GM23248 (cell line): ENCODE measurements at regions not wholly inside any gene's neighbourhood (a gene's known extent, or its start where the extent isn't known, plus 50 kb on each side); places are given as distances from the start of the nearest gene placed in this dataset.

Experiments
- DNase-seq: peaks from one replicate; pipeline ENCODE4 v3.0.0-alpha.2; 2015
- H2AFZ ChIP-seq: fragments of 200-600 bp; sonication (generic); 2 replicates; pipeline ENCODE4 v1.6.1; 2016; ENCODE audit warnings: antibody characterized with exemption
- H3F3A ChIP-seq: fragments of 200-600 bp; sonication (generic); 2 replicates; pipeline ENCODE4 v1.6.1; 2016; ENCODE audit warnings: mild to moderate bottlenecking, antibody characterized with exemption, mixed run types; ENCODE audit not compliant: insufficient read depth
- H3K27ac ChIP-seq: fragments of 200-600 bp; sonication (generic); 2 replicates; pipeline ENCODE4 v1.5.1; 2016; ENCODE audit warnings: mild to moderate bottlenecking
- H3K27me3 ChIP-seq: fragments of 200-600 bp; sonication (generic); replicated peaks from 2 replicates; pipeline ENCODE4 v1.6.1; 2016; ENCODE audit warnings: mild to moderate bottlenecking; ENCODE audit not compliant: insufficient read depth
- H3K36me3 ChIP-seq: fragments of 200-600 bp; sonication (generic); 2 replicates; pipeline ENCODE4 v1.6.1; 2016; ENCODE audit warnings: low read depth, mild to moderate bottlenecking
- H3K4me1 ChIP-seq: fragments of 200-600 bp; sonication (generic); 2 replicates; pipeline ENCODE4 v1.6.1; 2016; ENCODE audit warnings: mild to moderate bottlenecking; ENCODE audit not compliant: insufficient read depth
- H3K4me2 ChIP-seq: fragments of 200-600 bp; sonication (generic); one replicate; pipeline ENCODE4 v1.6.1; 2016; ENCODE audit warnings: mild to moderate bottlenecking; ENCODE audit not compliant: unreplicated experiment
- H3K4me3 ChIP-seq: fragments of 200-600 bp; sonication (generic); 2 replicates; pipeline ENCODE4 v1.5.1; 2016; ENCODE audit warnings: mild to moderate bottlenecking
- H3K79me2 ChIP-seq: fragments of 200-600 bp; sonication (generic); 2 replicates; pipeline ENCODE4 v1.6.1; 2016; ENCODE audit warnings: mild to moderate bottlenecking; ENCODE audit not compliant: insufficient read depth
- H3K9ac ChIP-seq: fragments of 200-600 bp; sonication (generic); 2 replicates; pipeline ENCODE4 v1.6.1; 2016; ENCODE audit warnings: mild to moderate bottlenecking
- H3K9me2 ChIP-seq: fragments of 200-600 bp; sonication (generic); 2 replicates; pipeline ENCODE4 v1.6.1; 2016; ENCODE audit warnings: mixed run types, mild to moderate bottlenecking, moderate library complexity; ENCODE audit not compliant: insufficient read depth
- H3K9me3 ChIP-seq: fragments of 200-600 bp; sonication (generic); one replicate; pipeline ENCODE4 v1.6.1; 2017; ENCODE audit warnings: low read depth
- H4K20me1 ChIP-seq: fragments of 200-600 bp; sonication (generic); 2 replicates; pipeline ENCODE4 v1.6.0; 2016; ENCODE audit not compliant: insufficient read depth
- EZH2 ChIP-seq: fragments of 200-600 bp; sonication (generic); IDR thresholded peaks from 2 replicates; pipeline ENCODE4 v1.6.1; 2018; ENCODE audit warnings: antibody characterized with exemption, mild to moderate bottlenecking; ENCODE audit not compliant: insufficient read depth, poor library complexity, severe bottlenecking
- EZH2phosphoT487 ChIP-seq: fragments of 200-600 bp; sonication (generic); IDR thresholded peaks from 2 replicates; pipeline ENCODE4 v1.6.1; 2018; ENCODE audit warnings: antibody characterized with exemption, moderate library complexity, mild to moderate bottlenecking, low read depth; ENCODE audit not compliant: insufficient read depth
- WGBS, 2 experiments: methylation state at CpG; one replicate each; pipeline ENCODE4 v1.1.6; 2015 to 2017; ENCODE audit warnings: low lambda C conversion rate in 2 of 2, low coverage in 1 of 2; ENCODE audit errors: missing lambda C conversion rate in 2 of 2; 5-methylcytosine and 5-hydroxymethylcytosine counted together
- in situ Hi-C: fragments of 300-500 bp; cut with MboI; formaldehyde crosslinking; loops from 2 replicates; pipeline ENCODE4 v1.15.0; 2020

GRCh38 chr21:41689289-41689583 lies 77.6 kb downstream of the RIPK4 start:
- H3K9me3 ChIP-seq = no peaks in the 10 kb centered on the region
- H3K27ac ChIP-seq = no peak overlapping the region
- TF ChIP-seq EZH2phosphoT487 (no peak), EZH2 (no peak)
- no peaks in the 10 kb centered on the region for H3K36me3 ChIP-seq
- no peak overlapping the region for H3K4me3 ChIP-seq
- peaks cover 25% of the 10 kb centered on the region for H3K27me3 ChIP-seq
- no peak overlapping the region for H3K4me2 ChIP-seq
- H3K4me1 ChIP-seq = peaks cover 9% of the 10 kb centered on the region
- 0 out of 2 replicates have a peak, but pooled peaks cover 4% of the 10 kb centered on the region for H3F3A ChIP-seq
- in situ Hi-C loops = no loop called here
- H3K9me2 ChIP-seq = no peaks in the 10 kb centered on the region
- 87 to 88% methylated on average over 8 to 24 of the region's 24 CpGs for WGBS, 2 experiments
- H2AFZ ChIP-seq = no peak overlapping the region
- no peaks in the 10 kb centered on the region for H4K20me1 ChIP-seq
- no peak for DNase-seq
- H3K79me2 ChIP-seq = no peaks in the 10 kb centered on the region
- H3K9ac ChIP-seq = no peak overlapping the region

GRCh38 chr21:41687633-41688032 lies 79.2 kb downstream of the RIPK4 start:
- 92 to 95% methylated on average over 2 of the region's 2 CpGs for WGBS, 2 experiments
- Histone ChIP-seq H3K4me3 (no peak overlapping the region), H3K4me2 (no peak overlapping the region), H3K9me3 (no peaks in the 10 kb centered on the region), H4K20me1 (no peaks in the 10 kb centered on the region), H2AFZ (no peak overlapping the region), H3K79me2 (no peaks in the 10 kb centered on the region), H3F3A (0 out of 2 replicates have a peak, but pooled peaks cover 5% of the 10 kb centered on the region), H3K27ac (no peak overlapping the region), H3K27me3 (peaks cover 20% of the 10 kb centered on the region), H3K9me2 (no peaks in the 10 kb centered on the region), H3K4me1 (peaks cover 13% of the 10 kb centered on the region), H3K36me3 (no peaks in the 10 kb centered on the region), H3K9ac (no peak overlapping the region)
- in situ Hi-C loops = no loop called here
- TF ChIP-seq EZH2 = no peak
- TF ChIP-seq EZH2phosphoT487 = no peak
- no peak for DNase-seq

DNA sequence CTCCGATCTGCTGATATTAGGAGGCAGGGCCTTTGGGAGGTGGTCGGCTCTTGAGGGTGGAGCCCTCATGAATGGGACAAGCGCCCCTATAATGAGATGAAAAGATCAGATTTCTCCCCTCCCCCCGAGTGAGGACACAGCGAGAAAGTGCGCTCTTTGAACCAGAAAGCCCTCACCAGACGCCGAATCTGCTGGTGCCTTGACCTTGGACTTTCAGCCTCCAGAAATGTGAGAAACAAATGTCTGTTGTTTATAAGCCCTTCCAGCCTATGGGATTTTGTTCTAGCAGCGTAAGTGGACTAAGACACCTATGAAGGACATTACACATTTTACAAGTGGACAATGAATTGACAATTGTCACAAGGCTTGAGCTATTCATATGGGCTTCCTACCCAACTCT lies 80.2 kb downstream of the RIPK4 start:
- Histone ChIP-seq H3K4me3 (no peak overlapping the region), H4K20me1 (no peaks in the 10 kb centered on the region), H3K36me3 (no peaks in the 10 kb centered on the region), H3K9me2 (no peaks in the 10 kb centered on the region), H3F3A (0 out of 2 replicates have a peak, but pooled peaks cover 5% of the 10 kb centered on the region), H3K9ac (no peak overlapping the region), H3K79me2 (no peaks in the 10 kb centered on the region), H3K4me1 (peaks cover 13% of the 10 kb centered on the region), H2AFZ (no peak overlapping the region), H3K27me3 (peaks cover 14% of the 10 kb centered on the region), H3K27ac (no peak overlapping the region), H3K9me3 (no peaks in the 10 kb centered on the region), H3K4me2 (no peak overlapping the region)
- in situ Hi-C loops = no loop called here
- DNase-seq = no peak
- WGBS, 2 experiments = 80 to 86% methylated on average over 9 of the region's 9 CpGs
- TF ChIP-seq EZH2phosphoT487 (no peak), EZH2 (no peak)

- TF ChIP-seq EZH2phosphoT487 = no peak
- TF ChIP-seq EZH2 = no peak
- DNase-seq = no peak
- no peak overlapping the region for H3K4me3 ChIP-seq
- H3K4me2 ChIP-seq = no peak overlapping the region
- no peaks in the 10 kb centered on the region for H4K20me1 ChIP-seq
- no peaks in the 10 kb centered on the region for H3K9me3 ChIP-seq
- H2AFZ ChIP-seq = no peak overlapping the region
- peaks cover 13% of the 10 kb centered on the region for H3K4me1 ChIP-seq
- H3K9ac ChIP-seq = no peak overlapping the region
- H3K27me3 ChIP-seq = peaks cover 5% of the 10 kb centered on the region; the same call in 1 of the 2 replicates
- no peaks in the 10 kb centered on the region for H3K79me2 ChIP-seq
- WGBS, 2 experiments = 73 to 77% methylated on average over 8 of the region's 8 CpGs
- 0 out of 2 replicates have a peak, but pooled peaks cover 5% of the 10 kb centered on the region for H3F3A ChIP-seq
- no peaks in the 10 kb centered on the region for H3K36me3 ChIP-seq
- in situ Hi-C loops = no loop called here
- no peak overlapping the region for H3K27ac ChIP-seq
- H3K9me2 ChIP-seq = no peaks in the 10 kb centered on the region
Observed at GRCh38 chr21:41685511-41686149, 81.2 kb downstream of the RIPK4 start.
